ENCODE measurements at regions not wholly inside any gene's neighbourhood (a gene's known extent, or its start where the extent isn't known, plus 50 kb on each side); places are given as distances from the start of the nearest gene placed in this dataset.

DNA sequence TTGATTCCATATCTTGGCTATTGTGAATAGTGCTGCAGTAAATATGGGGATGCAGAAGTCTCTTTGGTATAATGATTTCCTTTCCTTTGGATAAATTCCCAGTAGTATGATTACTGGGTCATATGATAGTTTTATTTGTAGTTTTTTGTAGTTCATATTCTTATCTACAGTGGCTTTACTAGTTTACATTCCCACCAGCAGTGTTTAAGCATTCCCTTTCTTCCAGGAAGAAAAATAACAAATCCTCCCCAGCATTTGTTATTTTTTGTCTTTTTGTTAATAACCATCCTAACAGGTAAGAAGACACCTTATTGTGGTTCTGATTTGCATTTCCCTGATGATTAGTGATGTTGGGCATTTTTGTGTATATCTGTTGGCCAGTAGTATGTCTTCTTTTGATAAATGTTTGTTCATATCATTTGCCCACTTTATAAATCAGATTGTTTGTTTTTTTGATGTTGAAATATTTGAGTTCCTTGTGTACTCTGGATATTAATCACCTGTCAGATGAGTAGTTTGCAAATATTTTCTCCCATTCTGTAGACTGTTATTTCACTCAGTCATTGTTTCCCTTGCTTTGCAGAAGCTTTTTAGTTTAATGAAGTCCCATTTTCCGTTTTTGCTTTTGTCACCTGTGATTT, 163.3 kb upstream of the THRB start:
- TF ChIP-seq, protein P1, sequence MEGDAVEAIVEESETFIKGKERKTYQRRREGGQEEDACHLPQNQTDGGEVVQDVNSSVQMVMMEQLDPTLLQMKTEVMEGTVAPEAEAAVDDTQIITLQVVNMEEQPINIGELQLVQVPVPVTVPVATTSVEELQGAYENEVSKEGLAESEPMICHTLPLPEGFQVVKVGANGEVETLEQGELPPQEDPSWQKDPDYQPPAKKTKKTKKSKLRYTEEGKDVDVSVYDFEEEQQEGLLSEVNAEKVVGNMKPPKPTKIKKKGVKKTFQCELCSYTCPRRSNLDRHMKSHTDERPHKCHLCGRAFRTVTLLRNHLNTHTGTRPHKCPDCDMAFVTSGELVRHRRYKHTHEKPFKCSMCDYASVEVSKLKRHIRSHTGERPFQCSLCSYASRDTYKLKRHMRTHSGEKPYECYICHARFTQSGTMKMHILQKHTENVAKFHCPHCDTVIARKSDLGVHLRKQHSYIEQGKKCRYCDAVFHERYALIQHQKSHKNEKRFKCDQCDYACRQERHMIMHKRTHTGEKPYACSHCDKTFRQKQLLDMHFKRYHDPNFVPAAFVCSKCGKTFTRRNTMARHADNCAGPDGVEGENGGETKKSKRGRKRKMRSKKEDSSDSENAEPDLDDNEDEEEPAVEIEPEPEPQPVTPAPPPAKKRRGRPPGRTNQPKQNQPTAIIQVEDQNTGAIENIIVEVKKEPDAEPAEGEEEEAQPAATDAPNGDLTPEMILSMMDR (IDR thresholded peaks at IDR 0.05; ENCODE audit: low read depth, low read length): no peak
- TF ChIP-seq, protein P2, sequence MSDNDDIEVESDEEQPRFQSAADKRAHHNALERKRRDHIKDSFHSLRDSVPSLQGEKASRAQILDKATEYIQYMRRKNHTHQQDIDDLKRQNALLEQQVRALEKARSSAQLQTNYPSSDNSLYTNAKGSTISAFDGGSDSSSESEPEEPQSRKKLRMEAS (IDR thresholded peaks at IDR 0.05; ENCODE audit: low read depth, low read length): no peak
- TF ChIP-seq POLR2A (IDR thresholded peaks at IDR 0.05; ENCODE audit: extremely low read depth, insufficient read length): no peak
- TF ChIP-seq MYC (IDR thresholded peaks at IDR 0.05; ENCODE audit: low read depth, low read length): no peak

Measured in NB4 (cell line).